ENCODE measurements at regions not wholly inside any gene's neighbourhood (a gene's known extent, or its start where the extent isn't known, plus 50 kb on each side); places are given as distances from the start of the nearest gene placed in this dataset.

GRCh38 chr12:46470975-46471374, 98.4 kb upstream of the SLC38A2 start (continued):
- no peak for TF ChIP-seq EZH2 (IDR thresholded peaks at IDR 0.05)
- peak; percentile 84 for TF ChIP-seq JUND (IDR thresholded peaks at IDR 0.05)
- no peak for TF ChIP-seq YY1 (IDR thresholded peaks at IDR 0.05; ENCODE audit: extremely low read depth, insufficient replicate concordance, low read depth, low read length)
- TF ChIP-seq, protein P1, sequence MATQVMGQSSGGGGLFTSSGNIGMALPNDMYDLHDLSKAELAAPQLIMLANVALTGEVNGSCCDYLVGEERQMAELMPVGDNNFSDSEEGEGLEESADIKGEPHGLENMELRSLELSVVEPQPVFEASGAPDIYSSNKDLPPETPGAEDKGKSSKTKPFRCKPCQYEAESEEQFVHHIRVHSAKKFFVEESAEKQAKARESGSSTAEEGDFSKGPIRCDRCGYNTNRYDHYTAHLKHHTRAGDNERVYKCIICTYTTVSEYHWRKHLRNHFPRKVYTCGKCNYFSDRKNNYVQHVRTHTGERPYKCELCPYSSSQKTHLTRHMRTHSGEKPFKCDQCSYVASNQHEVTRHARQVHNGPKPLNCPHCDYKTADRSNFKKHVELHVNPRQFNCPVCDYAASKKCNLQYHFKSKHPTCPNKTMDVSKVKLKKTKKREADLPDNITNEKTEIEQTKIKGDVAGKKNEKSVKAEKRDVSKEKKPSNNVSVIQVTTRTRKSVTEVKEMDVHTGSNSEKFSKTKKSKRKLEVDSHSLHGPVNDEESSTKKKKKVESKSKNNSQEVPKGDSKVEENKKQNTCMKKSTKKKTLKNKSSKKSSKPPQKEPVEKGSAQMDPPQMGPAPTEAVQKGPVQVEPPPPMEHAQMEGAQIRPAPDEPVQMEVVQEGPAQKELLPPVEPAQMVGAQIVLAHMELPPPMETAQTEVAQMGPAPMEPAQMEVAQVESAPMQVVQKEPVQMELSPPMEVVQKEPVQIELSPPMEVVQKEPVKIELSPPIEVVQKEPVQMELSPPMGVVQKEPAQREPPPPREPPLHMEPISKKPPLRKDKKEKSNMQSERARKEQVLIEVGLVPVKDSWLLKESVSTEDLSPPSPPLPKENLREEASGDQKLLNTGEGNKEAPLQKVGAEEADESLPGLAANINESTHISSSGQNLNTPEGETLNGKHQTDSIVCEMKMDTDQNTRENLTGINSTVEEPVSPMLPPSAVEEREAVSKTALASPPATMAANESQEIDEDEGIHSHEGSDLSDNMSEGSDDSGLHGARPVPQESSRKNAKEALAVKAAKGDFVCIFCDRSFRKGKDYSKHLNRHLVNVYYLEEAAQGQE (IDR thresholded peaks at IDR 0.05; ENCODE audit: low read depth): no peak
- TF ChIP-seq SRF (IDR thresholded peaks at IDR 0.05; ENCODE audit: low read depth): peak; percentile 44; the same call in 1 of the 2 replicates
- TF ChIP-seq ZNF274 (IDR thresholded peaks at IDR 0.05; ENCODE audit: low read depth, low read length): no peak
- peak; percentile 53; the same call in 1 of the 2 replicates for TF ChIP-seq CBX3 (IDR thresholded peaks at IDR 0.05; ENCODE audit: low read depth)
- TF ChIP-seq ZFX (IDR thresholded peaks at IDR 0.05): no peak

GRCh38 chr12:46470036-46470627, 97.6 kb upstream of the SLC38A2 start:
- Histone ChIP-seq H3K4me3 (replicated peaks in 1 of 2; ENCODE audit: low read depth in 1 of 2, low read length in 2 of 2) (0 out of 4 replicates have a peak overlapping the region, but pooled peaks of 1 of the 2 experiments have one; percentile 4), H3K4me2 (ENCODE audit: low read length) (peak overlapping the region; percentile 64), H3K4me1 (ENCODE audit: control insufficient read depth in 1 of 2, insufficient read depth in 2 of 2, low read length in 2 of 2) (peaks cover 78 to 93% of the 10 kb centered on the region in 2 experiments), H3K27me3 (ENCODE audit: insufficient read depth, low read length) (no peaks in the 10 kb centered on the region), H3K36me3 (ENCODE audit: control insufficient read depth in 1 of 2, insufficient read depth in 2 of 2, low read length in 2 of 2) (peaks cover 0 to 7% of the 10 kb centered on the region in 2 experiments; a peak in 1 of 4 replicates), H3K27ac (ENCODE audit: low read depth, low read length) (peak overlapping the region; percentile 100), H4K20me1 (ENCODE audit: insufficient read depth) (no peaks in the 10 kb centered on the region), H3K9me2 (ENCODE audit: insufficient read depth) (no peaks in the 10 kb centered on the region), H3K9me3 (ENCODE audit: control insufficient read depth in 1 of 2, insufficient read depth in 1 of 2, low read depth in 1 of 2, low read length in 2 of 2) (no peaks in the 10 kb centered on the region), H2AFZ (ENCODE audit: low read depth, low read length, poor library complexity, severe bottlenecking) (no peak overlapping the region), H3K79me2 (ENCODE audit: insufficient read depth, low read length) (peaks cover 24% of the 10 kb centered on the region), H3K9ac (ENCODE audit: low read length) (peak overlapping the region; percentile 58)
- DNase-seq (ENCODE audit: low read depth, low spot score): no peak
- POLR2A ChIA-PET: interaction anchor here (1.2 to 2.8 kb wide), 12 partner anchors 18 to 100 kb away, joined by 4 to 13 read pairs (median 5); no protein-coding TSS in a partner anchor
- CTCF ChIA-PET: no interaction called here
- TF ChIP-seq ZFX (IDR thresholded peaks at IDR 0.05) (no peak), SRF (IDR thresholded peaks at IDR 0.05; ENCODE audit: low read depth) (no peak), CEBPB (IDR thresholded peaks at IDR 0.05; ENCODE audit: low read depth) (no peak), TCF7L2 (IDR thresholded peaks at IDR 0.05; ENCODE audit: borderline replicate concordance, extremely low read depth, insufficient read depth, insufficient read length) (no peak), CTCF (IDR thresholded peaks at IDR 0.05 in 2 of 3, conservative IDR thresholded peaks at IDR 0.05 in 1 of 3; ENCODE audit: borderline replicate concordance in 1 of 3, insufficient read depth in 1 of 3, low read depth in 2 of 3, low read length in 2 of 3) (no peak), RAD21 (IDR thresholded peaks at IDR 0.05; ENCODE audit: low read depth) (no peak), MAX (IDR thresholded peaks at IDR 0.05) (no peak), CBX3 (IDR thresholded peaks at IDR 0.05; ENCODE audit: low read depth) (no peak), ELF1 (IDR thresholded peaks at IDR 0.05; ENCODE audit: borderline replicate concordance, low read depth) (no peak; the same call in 1 of the 2 replicates)
- TF ChIP-seq, protein P2, sequence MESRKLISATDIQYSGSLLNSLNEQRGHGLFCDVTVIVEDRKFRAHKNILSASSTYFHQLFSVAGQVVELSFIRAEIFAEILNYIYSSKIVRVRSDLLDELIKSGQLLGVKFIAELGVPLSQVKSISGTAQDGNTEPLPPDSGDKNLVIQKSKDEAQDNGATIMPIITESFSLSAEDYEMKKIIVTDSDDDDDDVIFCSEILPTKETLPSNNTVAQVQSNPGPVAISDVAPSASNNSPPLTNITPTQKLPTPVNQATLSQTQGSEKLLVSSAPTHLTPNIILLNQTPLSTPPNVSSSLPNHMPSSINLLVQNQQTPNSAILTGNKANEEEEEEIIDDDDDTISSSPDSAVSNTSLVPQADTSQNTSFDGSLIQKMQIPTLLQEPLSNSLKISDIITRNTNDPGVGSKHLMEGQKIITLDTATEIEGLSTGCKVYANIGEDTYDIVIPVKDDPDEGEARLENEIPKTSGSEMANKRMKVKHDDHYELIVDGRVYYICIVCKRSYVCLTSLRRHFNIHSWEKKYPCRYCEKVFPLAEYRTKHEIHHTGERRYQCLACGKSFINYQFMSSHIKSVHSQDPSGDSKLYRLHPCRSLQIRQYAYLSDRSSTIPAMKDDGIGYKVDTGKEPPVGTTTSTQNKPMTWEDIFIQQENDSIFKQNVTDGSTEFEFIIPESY (IDR thresholded peaks at IDR 0.05; ENCODE audit: extremely low read depth, insufficient replicate concordance, low read length): no peak
- TF ChIP-seq, protein P3, sequence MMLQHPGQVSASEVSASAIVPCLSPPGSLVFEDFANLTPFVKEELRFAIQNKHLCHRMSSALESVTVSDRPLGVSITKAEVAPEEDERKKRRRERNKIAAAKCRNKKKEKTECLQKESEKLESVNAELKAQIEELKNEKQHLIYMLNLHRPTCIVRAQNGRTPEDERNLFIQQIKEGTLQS (IDR thresholded peaks at IDR 0.05): no peak
- BruUV-seq (replicated peaks): no TSS peak
- no peak for ATAC-seq
- intact Hi-C loops (cut with micrococcal nuclease): loop anchor here (10.0 kb wide), 1 partner anchor 195 kb away; no protein-coding TSS in a partner anchor
- RAD21 ChIA-PET (ENCODE audit: low non-redundant PET in 1 of 2, low total read pairs in 2 of 2, uncharacterized antibody in 2 of 2, unreplicated experiment in 2 of 2): interaction anchor here in 1 of 2 experiments (1.4 kb wide), 1 partner anchor 24 kb away, joined by 3 read pairs; no protein-coding TSS in a partner anchor

Measured in HCT116 (cell line).